ENCODE measurements at regions not wholly inside any gene's neighbourhood (a gene's known extent, or its start where the extent isn't known, plus 50 kb on each side); places are given as distances from the start of the nearest gene placed in this dataset.

DNA sequence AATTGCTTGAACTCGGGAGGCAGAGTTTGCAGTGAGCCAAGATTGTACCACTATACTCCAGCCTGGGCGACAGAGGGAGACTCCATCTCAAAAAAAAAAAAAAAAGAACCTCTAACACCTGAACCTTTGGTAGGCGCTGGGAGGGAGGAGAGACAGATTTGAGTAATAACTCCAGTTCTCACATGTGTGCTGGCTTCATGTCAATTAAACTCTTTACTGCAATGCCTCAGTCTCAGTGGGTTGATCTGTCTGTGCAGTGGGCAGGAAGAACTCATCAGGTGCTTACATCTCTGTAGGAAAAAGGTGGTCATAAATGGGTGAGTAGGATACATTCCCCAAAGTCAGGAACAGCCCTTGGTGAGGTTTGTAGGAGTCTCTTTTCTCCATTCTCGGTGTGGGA is 85.1 kb upstream of the ABCC4 start:
- no peak for TF ChIP-seq POLR2AphosphoS5 (IDR thresholded peaks at IDR 0.05)
- TF ChIP-seq, protein P1, sequence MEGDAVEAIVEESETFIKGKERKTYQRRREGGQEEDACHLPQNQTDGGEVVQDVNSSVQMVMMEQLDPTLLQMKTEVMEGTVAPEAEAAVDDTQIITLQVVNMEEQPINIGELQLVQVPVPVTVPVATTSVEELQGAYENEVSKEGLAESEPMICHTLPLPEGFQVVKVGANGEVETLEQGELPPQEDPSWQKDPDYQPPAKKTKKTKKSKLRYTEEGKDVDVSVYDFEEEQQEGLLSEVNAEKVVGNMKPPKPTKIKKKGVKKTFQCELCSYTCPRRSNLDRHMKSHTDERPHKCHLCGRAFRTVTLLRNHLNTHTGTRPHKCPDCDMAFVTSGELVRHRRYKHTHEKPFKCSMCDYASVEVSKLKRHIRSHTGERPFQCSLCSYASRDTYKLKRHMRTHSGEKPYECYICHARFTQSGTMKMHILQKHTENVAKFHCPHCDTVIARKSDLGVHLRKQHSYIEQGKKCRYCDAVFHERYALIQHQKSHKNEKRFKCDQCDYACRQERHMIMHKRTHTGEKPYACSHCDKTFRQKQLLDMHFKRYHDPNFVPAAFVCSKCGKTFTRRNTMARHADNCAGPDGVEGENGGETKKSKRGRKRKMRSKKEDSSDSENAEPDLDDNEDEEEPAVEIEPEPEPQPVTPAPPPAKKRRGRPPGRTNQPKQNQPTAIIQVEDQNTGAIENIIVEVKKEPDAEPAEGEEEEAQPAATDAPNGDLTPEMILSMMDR (IDR thresholded peaks at IDR 0.05), result no peak

Measured in upper lobe of left lung (tissue), 4 donors.